ENCODE measurements at regions not wholly inside any gene's neighbourhood (a gene's known extent, or its start where the extent isn't known, plus 50 kb on each side); places are given as distances from the start of the nearest gene placed in this dataset.

GRCh38 chr1:168786476-168787330, 57.7 kb upstream of the DPT start:
- intact Hi-C loops (cut with micrococcal nuclease; ENCODE audit: unreplicated experiment) = no loop called here
- Histone ChIP-seq H3K9me3 (ENCODE audit: low read depth, low read length, poor library complexity, severe bottlenecking) (no peaks in the 10 kb centered on the region), H3K27me3 (replicated peaks; ENCODE audit: insufficient read depth, low read depth, low read length, poor library complexity) (no peaks in the 10 kb centered on the region), H3K27ac (ENCODE audit: low read depth, low read length, poor library complexity, severe bottlenecking) (no peak overlapping the region), H3K36me3 (ENCODE audit: insufficient read depth, low read length, poor library complexity, severe bottlenecking) (no peaks in the 10 kb centered on the region), H3K4me1 (ENCODE audit: insufficient read depth, low read length, poor library complexity, severe bottlenecking) (peaks cover 5% of the 10 kb centered on the region), H3K4me3 (ENCODE audit: low read depth, low read length, poor library complexity, severe bottlenecking) (no peak overlapping the region)
- CTCF ChIA-PET = no interaction called here
- POLR2A ChIA-PET (ENCODE audit: low non-redundant PET) = interaction anchor here (0.5 kb wide), 1 partner anchor 120 kb away, joined by 5 read pairs; no protein-coding TSS in a partner anchor
- BruUV-seq (replicated peaks) = no TSS peak
- TF ChIP-seq EZH2 (IDR thresholded peaks at IDR 0.05; ENCODE audit: borderline replicate concordance, low read depth, low read length, poor library complexity, severe bottlenecking) = no peak
- no peak for TF ChIP-seq CTCF (conservative IDR thresholded peaks at IDR 0.05; ENCODE audit: low read depth, low read length)
- peak; percentile 14 for DNase-seq (ENCODE audit: low spot score)

- DNase-seq (ENCODE audit: low spot score) = no peak
- Histone ChIP-seq H3K27me3 (replicated peaks; ENCODE audit: insufficient read depth, low read depth, low read length, poor library complexity) (no peaks in the 10 kb centered on the region), H3K4me3 (ENCODE audit: low read depth, low read length, poor library complexity, severe bottlenecking) (no peak overlapping the region), H3K4me1 (ENCODE audit: insufficient read depth, low read length, poor library complexity, severe bottlenecking) (peaks cover 14% of the 10 kb centered on the region), H3K9me3 (ENCODE audit: low read depth, low read length, poor library complexity, severe bottlenecking) (no peaks in the 10 kb centered on the region), H3K27ac (ENCODE audit: low read depth, low read length, poor library complexity, severe bottlenecking) (no peak overlapping the region), H3K36me3 (ENCODE audit: insufficient read depth, low read length, poor library complexity, severe bottlenecking) (no peaks in the 10 kb centered on the region)
- intact Hi-C loops (cut with micrococcal nuclease; ENCODE audit: unreplicated experiment) = no loop called here
- ChIA-PET CTCF (no interaction called here), POLR2A (ENCODE audit: low non-redundant PET) (no interaction called here)
- BruUV-seq (replicated peaks) = no TSS peak
- no peak for TF ChIP-seq CTCF (conservative IDR thresholded peaks at IDR 0.05; ENCODE audit: low read depth, low read length)
- TF ChIP-seq EZH2 (IDR thresholded peaks at IDR 0.05; ENCODE audit: borderline replicate concordance, low read depth, low read length, poor library complexity, severe bottlenecking) = no peak
Observed at GRCh38 chr1:168788258-168788657, 59.3 kb upstream of the DPT start.

- no TSS peak for BruUV-seq (replicated peaks)
- TF ChIP-seq CTCF (conservative IDR thresholded peaks at IDR 0.05; ENCODE audit: low read depth, low read length) (no peak), EZH2 (IDR thresholded peaks at IDR 0.05; ENCODE audit: borderline replicate concordance, low read depth, low read length, poor library complexity, severe bottlenecking) (no peak)
- no peaks in the 10 kb centered on the region for H3K36me3 ChIP-seq (ENCODE audit: insufficient read depth, low read length, poor library complexity, severe bottlenecking)
- no peaks in the 10 kb centered on the region for H3K9me3 ChIP-seq (ENCODE audit: low read depth, low read length, poor library complexity, severe bottlenecking)
- DNase-seq (ENCODE audit: low spot score) = no peak
- H3K27me3 ChIP-seq (replicated peaks; ENCODE audit: insufficient read depth, low read depth, low read length, poor library complexity) = no peaks in the 10 kb centered on the region
- peaks cover 19% of the 10 kb centered on the region for H3K4me1 ChIP-seq (ENCODE audit: insufficient read depth, low read length, poor library complexity, severe bottlenecking)
- POLR2A ChIA-PET (ENCODE audit: low non-redundant PET) = no interaction called here
- intact Hi-C loops (cut with micrococcal nuclease; ENCODE audit: unreplicated experiment) = no loop called here
- H3K4me3 ChIP-seq (ENCODE audit: low read depth, low read length, poor library complexity, severe bottlenecking) = no peak overlapping the region
- CTCF ChIA-PET = no interaction called here
- no peak overlapping the region for H3K27ac ChIP-seq (ENCODE audit: low read depth, low read length, poor library complexity, severe bottlenecking)
Observed at GRCh38 chr1:168789501-168789900, 60.5 kb upstream of the DPT start.
